Ovary (tissue), 7 donors: ENCODE measurements at regions not wholly inside any gene's neighbourhood (a gene's known extent, or its start where the extent isn't known, plus 50 kb on each side); places are given as distances from the start of the nearest gene placed in this dataset.

Experiments used
- DNase-seq, 5 donors: peaks; one replicate each; pipeline ENCODE4 v3.0.0-alpha.2; 2019 to 2020
- H3K27ac ChIP-seq, 2 donors: fragments of 200-600 bp; one replicate each; pipeline versions ENCODE4 v1.5.1 to v1.8.0; 2019 to 2022
- H3K27me3 ChIP-seq: fragments of 200-600 bp; one replicate; pipeline ENCODE4 v1.8.0; 2022
- H3K36me3 ChIP-seq: fragments of 200-600 bp; sonication (generic); one replicate; pipeline ENCODE4 v1.5.1; 2019
- H3K4me1 ChIP-seq: one replicate; pipeline ENCODE4 v1.8.1; 2013; ENCODE audit warnings: mild to moderate bottlenecking, moderate library complexity; ENCODE audit not compliant: insufficient read depth
- H3K4me3 ChIP-seq: fragments of 200-600 bp; sonication (generic); one replicate; pipeline ENCODE4 v1.5.1; 2017
- H3K9me3 ChIP-seq, 2 donors: fragments of 200-600 bp in 1 of 2; sonication (generic) in 1 of 2; one replicate each; pipeline versions ENCODE4 v1.5.1 to v1.8.1; 2013 to 2019; ENCODE audit warnings: mild to moderate bottlenecking in 1 of 2, moderate library complexity in 1 of 2
- CTCF ChIP-seq, 3 donors: fragments of 450-650 bp in 2 of 3; fragments of 200-600 bp in 1 of 3; IDR thresholded peaks; one replicate each; pipeline versions ENCODE4 v1.5.1 to v1.8.0; 2016 to 2022; ENCODE audit warnings: antibody characterized with exemption in 3 of 3, mild to moderate bottlenecking in 1 of 3
- EP300 ChIP-seq: sonication (generic); formaldehyde crosslinking; IDR thresholded peaks from one replicate; pipeline ENCODE4 v1.6.1; 2017; ENCODE audit warnings: antibody characterized with exemption
- POLR2A ChIP-seq: fragments of 450-650 bp; IDR thresholded peaks from one replicate; pipeline ENCODE4 v1.6.1; 2017; ENCODE audit warnings: antibody characterized with exemption, mild to moderate bottlenecking, moderate library complexity
- WGBS, 3 donors: extraction: QIAGEN DNeasy Blood & Tissue Kit in 1 of 3; methylation state at CpG; one replicate each; pipeline versions ENCODE4 v1.1.5 to v1.1.7; 2013 to 2017; 5-methylcytosine and 5-hydroxymethylcytosine counted together
- intact Hi-C, 4 donors: fragments of 100-400 bp; cut with DNase I; formaldehyde crosslinking; loops; one replicate each; pipeline versions ENCODE4 v1.11.0 to v1.15.1; 2022 to 2023
- donor health status: DM: no; HTN: no; CAD: no; lungs with moderate emphysema.
- donor health status: DM: no; HTN: no; CAD: no.
- donor health status: Bipolar disorder and iron deficiency.
- donor health status: DM: no; HTN: no; CAD: no.
- donor health status: DM: yes; HTN: yes; CAD: no.

- Histone ChIP-seq H3K4me3 (no peak overlapping the region), H3K27me3 (no peaks in the 10 kb centered on the region), H3K4me1 (no peaks in the 10 kb centered on the region), H3K27ac (no peak overlapping the region), H3K9me3 (no peaks in the 10 kb centered on the region), H3K36me3 (no peaks in the 10 kb centered on the region)
- no peak for TF ChIP-seq CTCF (IDR thresholded peaks at IDR 0.05)
- 71 to 79% (median 77%) methylated on average over 4 of the region's 4 CpGs for WGBS, 3 donors
- intact Hi-C loops = no loop called here
- no peak for DNase-seq
Observed at GRCh38 chr9:111102793-111103464, 64.7 kb upstream of the LPAR1 start.

- H3K9me3 ChIP-seq = no peaks in the 10 kb centered on the region
- no peak overlapping the region for H3K4me3 ChIP-seq
- no peaks in the 10 kb centered on the region for H3K4me1 ChIP-seq
- no peaks in the 10 kb centered on the region for H3K27me3 ChIP-seq
- H3K27ac ChIP-seq = no peak overlapping the region
- WGBS, 3 donors = 80 to 87% (median 81%) methylated on average over 9 of the region's 9 CpGs
- no peaks in the 10 kb centered on the region for H3K36me3 ChIP-seq
- no peak for TF ChIP-seq EP300
- no peak for TF ChIP-seq POLR2A
- TF ChIP-seq CTCF (IDR thresholded peaks at IDR 0.05) = no peak
- DNase-seq = no peak
- intact Hi-C loops = loop anchor here in 1 of 4 donors (10.0 kb wide), 1 partner anchor 75 kb away; no protein-coding TSS in a partner anchor
Observed at GRCh38 chr9:111099199-111100008, 61.1 kb upstream of the LPAR1 start.

GRCh38 chr9:111098093-111098492 is 59.8 kb upstream of the LPAR1 start:
- Histone ChIP-seq H3K27me3 (no peaks in the 10 kb centered on the region), H3K4me1 (no peaks in the 10 kb centered on the region), H3K4me3 (no peak overlapping the region), H3K36me3 (no peaks in the 10 kb centered on the region), H3K27ac (no peak overlapping the region), H3K9me3 (no peaks in the 10 kb centered on the region)
- intact Hi-C loops = loop anchor here in 1 of 4 donors (10.0 kb wide), 1 partner anchor 77 kb away; no protein-coding TSS in a partner anchor
- DNase-seq = no peak
- WGBS, 3 donors = 80 to 84% (median 81%) methylated on average over 4 of the region's 4 CpGs
- TF ChIP-seq CTCF (IDR thresholded peaks at IDR 0.05) (no peak), EP300 (no peak), POLR2A (no peak)

GRCh38 chr9:111096051-111096450 is 57.8 kb upstream of the LPAR1 start:
- H3K27me3 ChIP-seq = no peaks in the 10 kb centered on the region
- no peak overlapping the region for H3K27ac ChIP-seq
- no peaks in the 10 kb centered on the region for H3K4me1 ChIP-seq
- 94 to 95% (median 94%) methylated on average over 3 of the region's 3 CpGs for WGBS, 3 donors
- H3K36me3 ChIP-seq = no peaks in the 10 kb centered on the region
- no peak for DNase-seq
- intact Hi-C loops = loop anchor here in 1 of 4 donors (10.0 kb wide), 1 partner anchor 79 kb away; no protein-coding TSS in a partner anchor
- H3K4me3 ChIP-seq = no peak overlapping the region
- H3K9me3 ChIP-seq = no peaks in the 10 kb centered on the region
- TF ChIP-seq POLR2A (no peak), CTCF (IDR thresholded peaks at IDR 0.05) (no peak), EP300 (no peak)
